ENCODE measurements at regions not wholly inside any gene's neighbourhood (a gene's known extent, or its start where the extent isn't known, plus 50 kb on each side); places are given as distances from the start of the nearest gene placed in this dataset.
"Not testable (repeated sequence)": the region's sequence is repeated elsewhere in the genome, so short reads cannot be mapped to it uniquely, and the experiment has no call there.

GRCh38 chr2:155651851-155652250 is 680.7 kb downstream of the NR4A2 start:
- no peak for DNase-seq

- no peak for DNase-seq
Measured at GRCh38 chr2:155645791-155646190, 686.7 kb downstream of the NR4A2 start.

GRCh38 chr2:155643056-155643775 is 689.3 kb downstream of the NR4A2 start:
- no peak for DNase-seq

GRCh38 chr2:155633887-155634570 is 698.5 kb downstream of the NR4A2 start:
- DNase-seq, result no peak

GRCh38 chr2:155633060-155633839 is 699.3 kb downstream of the NR4A2 start:
- no peak for DNase-seq

GRCh38 chr2:155630760-155631159 is 701.8 kb downstream of the NR4A2 start:
- DNase-seq, result no peak

- DNase-seq, result no peak
Measured at GRCh38 chr2:155622443-155622842, 710.1 kb downstream of the NR4A2 start.

GRCh38 chr2:155600914-155601760 is 731.4 kb downstream of the NR4A2 start:
- DNase-seq, result no peak

GRCh38 chr2:155600296-155600695 is 732.2 kb downstream of the NR4A2 start:
- DNase-seq, result no peak

GRCh38 chr2:155599834-155600233 is 732.7 kb downstream of the NR4A2 start:
- DNase-seq, result no peak

- DNase-seq, result no peak
Measured at GRCh38 chr2:155583674-155584195, 748.8 kb downstream of the NR4A2 start.

- no peak for DNase-seq
Measured at GRCh38 chr2:155574941-155575340, 757.6 kb downstream of the NR4A2 start.

GRCh38 chr2:155547571-155547970 is 785.0 kb downstream of the NR4A2 start:
- DNase-seq, result no peak

- DNase-seq, result no peak
Measured at GRCh38 chr2:155546721-155547555, 785.6 kb downstream of the NR4A2 start.

GRCh38 chr2:155539028-155539427 is 793.5 kb downstream of the NR4A2 start:
- not testable (repeated sequence) for DNase-seq

- DNase-seq, result no peak
Measured at GRCh38 chr2:155528034-155528433, 804.5 kb downstream of the NR4A2 start.

GRCh38 chr2:155525199-155525598 is 807.3 kb downstream of the NR4A2 start:
- DNase-seq, result no peak

GRCh38 chr2:155519529-155520130 is 812.9 kb downstream of the NR4A2 start:
- no peak for DNase-seq

- no peak for DNase-seq
Measured at GRCh38 chr2:155518094-155518493, 814.4 kb downstream of the NR4A2 start.

- DNase-seq, result no peak
Measured at GRCh38 chr2:155517362-155517761, 815.2 kb downstream of the NR4A2 start.

- DNase-seq, result no peak
Measured at GRCh38 chr2:155513248-155513647, 814.8 kb downstream of the KCNJ3 start.

All from GF-D8 (cell line).